ENCODE measurements at regions not wholly inside any gene's neighbourhood (a gene's known extent, or its start where the extent isn't known, plus 50 kb on each side); places are given as distances from the start of the nearest gene placed in this dataset.
"Not testable (repeated sequence)": the region's sequence is repeated elsewhere in the genome, so short reads cannot be mapped to it uniquely, and the experiment has no call there.

DNA sequence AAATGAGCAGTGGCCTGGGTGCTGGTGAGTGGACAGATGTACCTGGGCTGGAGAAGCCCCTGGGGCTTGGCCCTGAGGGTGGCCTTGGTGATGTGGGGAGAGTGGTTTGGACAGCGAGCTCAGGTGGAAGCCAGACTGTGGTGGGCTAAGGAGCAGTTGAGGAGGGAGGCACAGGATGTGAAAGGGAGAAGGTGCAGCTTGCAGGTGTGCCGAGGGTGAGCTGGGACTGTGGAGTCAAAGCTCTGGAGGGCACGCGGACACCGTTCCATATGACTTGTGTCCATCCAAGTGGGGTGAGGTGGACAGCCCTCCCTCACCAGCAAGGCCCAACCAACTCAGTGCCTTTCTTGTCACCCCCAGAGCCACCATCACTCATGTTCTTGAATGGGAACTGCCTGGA is 170.8 kb upstream of the ZNF267 start:
- no peak for DNase-seq (ENCODE audit: low read depth)

DNA sequence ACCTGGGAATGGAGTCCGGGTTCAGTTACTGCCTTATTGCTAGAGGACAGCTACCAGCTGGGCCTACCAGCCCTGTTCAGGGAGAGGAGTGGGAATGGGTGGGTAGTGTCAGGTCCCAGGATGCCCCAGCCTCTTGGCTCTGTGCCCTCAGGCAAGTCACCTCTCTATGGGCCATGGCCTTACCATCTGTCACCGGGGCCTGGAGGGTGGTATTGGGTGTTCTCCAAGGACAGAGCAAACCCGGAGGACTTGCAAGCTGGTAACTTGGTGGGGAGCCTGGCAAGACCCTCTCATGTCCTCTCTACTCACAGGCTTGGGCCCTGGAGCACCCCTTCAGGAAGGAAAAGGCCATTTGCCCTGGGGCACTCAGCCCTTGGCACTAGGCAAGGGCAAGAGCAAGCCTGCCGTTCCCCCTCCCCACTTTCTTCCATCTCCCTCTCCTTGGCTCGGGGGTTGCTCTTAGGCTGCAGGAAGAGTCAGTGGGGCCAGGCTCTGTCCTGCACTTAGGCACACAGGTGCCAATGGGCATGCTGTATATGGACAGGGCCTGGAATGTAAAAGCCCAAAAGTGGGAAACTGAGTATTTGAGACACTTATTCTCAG is 170.0 kb upstream of the ZNF267 start:
- no peak for DNase-seq (ENCODE audit: low read depth)

DNA sequence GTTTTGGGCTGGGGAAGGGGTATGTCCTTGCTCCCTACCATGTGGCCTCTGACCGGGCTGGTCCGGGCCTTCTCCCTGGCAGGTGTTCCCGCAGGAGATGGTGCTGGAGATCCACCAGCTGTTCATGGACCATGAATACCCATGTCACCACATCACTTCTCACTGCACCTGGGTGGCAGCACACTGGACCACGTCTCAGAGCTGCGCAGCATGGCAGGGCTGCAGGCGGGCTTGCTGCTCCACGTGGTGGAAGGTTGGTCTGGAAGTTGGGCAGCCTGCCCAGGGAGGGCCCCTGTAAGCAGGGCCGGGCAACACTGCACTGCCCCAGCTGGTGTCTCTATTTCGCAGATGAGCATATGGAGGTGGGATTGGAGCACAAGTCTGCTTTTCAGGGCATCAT is 169.5 kb upstream of the ZNF267 start:
- DNase-seq (ENCODE audit: low read depth): no peak

DNA sequence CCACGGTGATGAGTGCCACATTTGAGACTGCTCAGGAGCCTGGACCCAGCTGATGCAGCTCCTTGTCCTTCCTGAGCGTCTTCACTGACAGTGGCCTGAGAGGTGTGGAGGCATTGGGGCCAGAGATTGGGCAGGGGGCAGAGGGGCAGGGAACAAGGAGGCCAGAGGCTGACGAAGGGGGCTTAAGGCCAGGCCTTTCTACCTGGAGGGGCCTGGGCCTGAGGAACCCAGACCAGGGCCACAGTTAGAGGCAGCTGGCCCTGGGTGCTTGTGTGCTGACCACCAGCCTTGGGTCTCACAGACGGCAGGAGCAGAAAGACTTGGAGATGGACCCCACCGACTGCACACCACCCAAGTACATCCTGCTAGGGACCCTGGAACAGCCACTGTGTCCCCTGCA is 168.2 kb upstream of the ZNF267 start:
- DNase-seq (ENCODE audit: low read depth): no peak

DNA sequence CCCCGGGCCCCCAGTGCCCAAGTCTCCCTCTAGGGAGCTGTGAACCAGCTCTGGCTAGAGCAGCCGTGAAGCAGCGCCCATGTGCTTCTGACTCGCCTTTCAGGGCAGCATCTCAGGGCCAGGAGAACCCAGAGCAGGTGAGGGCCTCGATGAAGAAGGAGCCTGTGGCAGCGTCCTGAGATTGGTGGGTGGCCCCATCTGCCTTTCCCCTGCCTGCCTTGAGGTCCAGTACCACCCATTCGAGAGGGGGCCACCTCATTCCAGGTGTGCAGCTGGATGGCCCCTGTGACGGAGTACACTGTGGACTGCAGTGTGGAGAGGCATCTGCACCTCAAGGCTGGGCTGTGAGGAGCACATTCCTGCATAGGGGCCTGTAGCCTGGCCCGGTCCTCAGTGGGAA is 167.3 kb upstream of the ZNF267 start:
- DNase-seq (ENCODE audit: low read depth): no peak

DNA sequence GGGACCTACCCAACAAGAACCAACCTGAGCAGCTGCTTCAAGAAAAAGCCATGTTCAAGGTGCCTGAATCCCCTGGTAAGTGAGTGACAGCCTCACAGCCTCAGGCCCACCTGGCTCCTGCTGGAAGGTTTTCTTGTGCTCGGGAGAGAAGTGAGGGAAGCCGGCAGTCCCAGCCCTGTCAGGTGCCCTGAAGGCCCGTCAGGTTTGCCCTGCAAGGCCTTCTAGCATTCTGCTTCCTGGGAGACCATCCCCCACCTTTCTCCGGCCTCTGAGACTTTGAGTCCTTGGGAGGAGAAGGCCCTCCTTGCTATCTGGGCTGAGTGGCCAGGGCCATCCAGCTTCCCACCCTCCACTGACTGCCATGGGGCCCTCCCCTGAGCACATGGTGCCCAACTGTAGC is 166.7 kb upstream of the ZNF267 start:
- no peak for DNase-seq (ENCODE audit: low read depth)

DNA sequence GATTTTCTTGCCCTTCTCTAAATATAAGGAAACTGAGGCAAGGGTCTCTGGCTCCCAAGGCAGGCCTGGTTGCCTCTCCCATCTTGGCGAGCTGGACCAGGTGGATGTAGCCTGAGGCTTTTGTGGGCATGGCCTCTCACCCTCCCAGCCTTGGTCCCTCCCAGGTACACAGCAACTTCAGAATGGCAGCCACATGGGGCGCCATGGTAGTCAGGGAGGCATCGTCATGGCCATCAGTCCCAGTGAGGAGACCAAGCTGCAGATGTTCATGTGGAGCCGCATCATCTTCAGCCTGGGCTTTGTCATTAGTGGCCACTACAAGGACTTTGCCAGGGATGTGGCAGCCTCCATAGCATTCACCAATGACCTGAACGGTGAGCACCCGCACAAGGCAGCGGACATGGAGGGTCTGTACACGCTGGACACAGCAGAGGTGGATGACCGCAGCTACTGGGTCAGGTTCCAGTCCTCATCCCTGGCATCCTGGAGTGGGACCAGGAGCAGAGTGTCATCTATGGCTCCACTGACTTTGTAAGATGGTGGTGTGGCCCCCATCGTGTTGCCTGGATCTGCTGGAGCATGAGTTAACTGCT is 165.8 kb upstream of the ZNF267 start:
- DNase-seq (ENCODE audit: low read depth): no peak

DNA sequence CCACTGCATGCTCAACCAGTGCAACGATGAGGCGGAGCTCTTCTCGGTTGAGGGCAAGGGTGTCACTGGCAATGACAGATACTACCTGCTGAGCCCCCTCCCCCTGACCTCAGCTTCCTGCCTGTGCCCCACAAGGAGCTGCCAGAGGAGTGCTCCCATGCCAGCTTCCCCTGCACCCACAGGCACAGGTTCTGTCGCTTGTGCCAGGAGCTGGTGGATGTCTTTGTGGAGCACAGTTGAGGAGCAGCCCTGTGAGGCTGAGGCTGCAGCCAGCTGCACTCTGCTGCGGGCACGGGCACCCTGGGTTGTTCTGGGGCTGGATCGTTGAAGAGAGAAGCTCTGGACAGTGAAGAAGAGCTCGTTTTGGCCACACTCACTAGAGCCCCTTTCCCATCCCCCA is 165.3 kb upstream of the ZNF267 start:
- DNase-seq (ENCODE audit: low read depth): no peak

DNA sequence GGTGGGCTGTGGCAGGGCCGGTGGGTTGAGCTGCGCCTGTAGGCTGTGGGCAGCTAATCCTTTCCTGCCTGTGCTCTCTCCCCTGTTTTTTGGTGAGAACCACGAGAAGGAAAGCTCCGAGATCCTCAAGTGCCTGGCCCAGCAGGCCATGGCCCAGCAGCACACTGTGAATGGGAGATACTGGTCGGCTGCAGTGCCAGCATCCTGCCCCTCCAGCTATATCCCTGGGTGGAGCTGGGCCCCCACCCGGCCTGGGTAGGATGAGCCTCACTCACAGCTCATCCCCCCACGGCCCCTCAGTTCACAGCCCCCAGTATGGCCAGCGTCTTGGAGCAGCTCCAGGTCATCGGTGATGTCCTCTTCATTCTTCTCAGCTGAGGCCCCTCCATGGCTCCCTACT is 164.4 kb upstream of the ZNF267 start:
- DNase-seq (ENCODE audit: low read depth): no peak

DNA sequence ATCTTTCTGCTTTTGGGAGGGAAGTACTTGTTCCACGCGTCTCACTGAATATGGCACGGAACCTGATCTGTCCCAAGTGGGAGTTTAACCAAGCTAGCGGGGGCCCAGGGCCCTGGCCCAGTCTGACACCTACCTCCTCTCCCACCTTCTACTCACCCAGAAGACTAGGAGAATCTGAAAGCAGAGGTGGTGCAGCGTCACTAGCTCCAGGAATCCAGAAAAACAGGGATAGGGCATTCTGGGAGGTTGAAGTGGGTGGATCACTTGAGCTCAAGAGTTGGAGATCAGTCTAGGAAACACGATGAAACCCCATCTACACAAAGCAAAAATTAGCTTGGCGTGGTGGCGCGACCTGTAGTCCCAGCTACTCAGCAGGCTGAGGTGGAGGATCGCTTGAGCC is 163.5 kb upstream of the ZNF267 start:
- no peak for DNase-seq (ENCODE audit: low read depth)

DNA sequence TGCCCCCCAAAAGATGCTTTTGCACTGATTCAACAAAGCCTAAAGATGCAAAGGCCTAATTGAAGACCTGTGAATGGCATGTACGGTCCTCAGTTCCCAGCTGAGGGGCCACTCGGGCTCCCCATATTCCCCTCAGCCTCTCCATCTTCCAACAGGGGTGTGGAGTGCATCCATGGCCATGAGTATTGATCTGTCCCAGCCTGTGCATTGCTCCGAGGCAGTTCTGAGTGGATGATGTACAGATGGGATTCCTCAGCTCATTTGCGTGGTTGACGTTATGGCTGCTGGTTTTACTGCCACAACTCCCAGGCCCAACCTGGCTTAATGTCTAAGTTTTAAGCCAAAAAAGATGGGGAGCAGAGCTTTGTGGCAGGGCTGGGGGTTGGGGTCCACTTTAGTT is 162.7 kb upstream of the ZNF267 start:
- DNase-seq (ENCODE audit: low read depth): no peak

DNA sequence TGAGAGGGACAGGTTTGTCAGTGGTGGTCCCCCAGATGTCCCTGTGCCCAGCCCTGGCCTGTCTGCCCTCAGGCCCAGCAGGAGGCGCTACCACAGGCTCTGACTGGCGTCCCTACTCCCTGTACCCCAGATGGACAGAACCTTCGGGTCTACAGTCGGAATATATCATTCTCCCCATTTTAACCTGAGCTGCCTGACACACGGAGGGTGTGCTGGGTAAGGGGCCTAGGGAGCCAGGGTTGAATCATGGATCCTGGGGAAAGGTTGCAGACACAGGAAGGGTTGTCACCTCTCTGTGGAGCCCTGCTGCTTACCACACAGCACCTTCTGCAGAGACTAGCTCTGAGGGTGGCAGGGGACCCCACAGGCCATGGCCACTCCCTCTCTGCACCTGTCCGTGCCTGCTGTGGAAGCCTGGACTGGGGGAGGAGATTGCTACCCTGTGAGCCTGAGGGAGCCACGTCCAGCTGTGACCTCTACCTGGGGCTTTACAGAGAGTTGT is 162.2 kb upstream of the ZNF267 start:
- no peak for DNase-seq (ENCODE audit: low read depth)

DNA sequence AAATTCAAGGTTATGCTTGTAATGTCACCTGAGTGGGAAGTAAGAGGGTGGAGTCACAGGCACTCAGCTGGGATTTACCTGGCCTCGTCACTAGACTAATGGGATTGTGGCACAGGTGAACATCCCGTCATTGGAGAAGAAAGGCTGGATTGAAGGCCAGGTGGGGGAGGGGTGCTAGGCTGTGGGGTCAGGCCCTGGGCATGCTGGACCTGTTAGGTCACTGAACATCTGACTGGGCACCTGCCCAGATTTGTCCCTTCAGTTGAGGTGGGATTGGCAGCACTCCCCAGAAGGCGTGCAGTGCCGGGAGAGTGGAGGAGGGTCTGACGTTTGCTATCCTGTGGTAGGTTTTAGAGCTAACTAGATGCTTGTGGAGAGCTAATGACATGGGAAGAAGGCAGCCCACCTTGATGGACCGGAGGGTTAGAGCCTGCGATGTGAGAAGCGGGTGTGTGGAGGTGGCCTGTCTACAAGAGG is 161.5 kb upstream of the ZNF267 start:
- DNase-seq (ENCODE audit: low read depth): no peak

DNA sequence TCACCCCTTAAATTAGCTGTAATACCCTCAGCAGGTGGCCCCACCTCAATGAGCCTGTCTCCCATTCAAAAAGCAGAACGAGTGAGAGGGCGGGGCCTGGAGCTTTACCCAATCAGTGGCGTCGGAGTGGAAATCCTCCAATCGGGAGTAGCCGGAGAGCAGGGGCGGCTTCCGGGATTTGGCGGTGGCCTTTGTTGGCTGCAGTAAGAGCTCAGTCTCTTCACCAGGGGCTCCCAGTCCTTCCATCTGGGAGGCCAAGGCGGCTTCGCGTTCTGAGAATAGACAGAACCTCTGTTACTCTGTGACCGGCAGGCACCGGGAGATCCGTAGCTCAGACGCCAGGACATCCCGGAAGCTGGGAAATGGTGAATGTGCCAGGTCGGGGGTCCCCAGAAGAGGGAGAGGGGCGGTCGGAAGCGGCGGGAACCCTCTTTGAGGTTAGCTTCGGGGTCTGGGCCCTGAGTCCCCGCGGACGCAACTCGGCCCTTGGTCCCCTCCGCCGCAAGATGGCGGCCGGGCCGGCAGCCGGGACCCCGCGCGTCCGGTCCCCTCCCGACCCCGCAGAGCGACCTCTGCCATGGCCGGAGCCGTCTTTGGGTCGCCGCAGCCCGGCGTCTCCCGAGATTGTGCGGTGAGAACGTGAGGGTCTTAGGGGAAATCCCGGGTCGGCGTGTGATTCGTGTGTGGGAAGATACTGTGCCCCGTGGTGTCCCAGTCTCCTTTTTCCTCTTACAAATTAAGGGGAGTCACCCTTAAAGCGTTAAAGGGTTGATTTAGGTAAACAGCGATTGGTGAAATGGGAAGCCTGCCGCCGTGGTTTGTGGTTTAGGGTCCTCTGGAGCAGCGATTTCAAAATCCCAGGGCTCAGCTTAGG is 160.3 kb upstream of the ZNF267 start:
- peak; percentile 85 for DNase-seq (ENCODE audit: low read depth)

DNA sequence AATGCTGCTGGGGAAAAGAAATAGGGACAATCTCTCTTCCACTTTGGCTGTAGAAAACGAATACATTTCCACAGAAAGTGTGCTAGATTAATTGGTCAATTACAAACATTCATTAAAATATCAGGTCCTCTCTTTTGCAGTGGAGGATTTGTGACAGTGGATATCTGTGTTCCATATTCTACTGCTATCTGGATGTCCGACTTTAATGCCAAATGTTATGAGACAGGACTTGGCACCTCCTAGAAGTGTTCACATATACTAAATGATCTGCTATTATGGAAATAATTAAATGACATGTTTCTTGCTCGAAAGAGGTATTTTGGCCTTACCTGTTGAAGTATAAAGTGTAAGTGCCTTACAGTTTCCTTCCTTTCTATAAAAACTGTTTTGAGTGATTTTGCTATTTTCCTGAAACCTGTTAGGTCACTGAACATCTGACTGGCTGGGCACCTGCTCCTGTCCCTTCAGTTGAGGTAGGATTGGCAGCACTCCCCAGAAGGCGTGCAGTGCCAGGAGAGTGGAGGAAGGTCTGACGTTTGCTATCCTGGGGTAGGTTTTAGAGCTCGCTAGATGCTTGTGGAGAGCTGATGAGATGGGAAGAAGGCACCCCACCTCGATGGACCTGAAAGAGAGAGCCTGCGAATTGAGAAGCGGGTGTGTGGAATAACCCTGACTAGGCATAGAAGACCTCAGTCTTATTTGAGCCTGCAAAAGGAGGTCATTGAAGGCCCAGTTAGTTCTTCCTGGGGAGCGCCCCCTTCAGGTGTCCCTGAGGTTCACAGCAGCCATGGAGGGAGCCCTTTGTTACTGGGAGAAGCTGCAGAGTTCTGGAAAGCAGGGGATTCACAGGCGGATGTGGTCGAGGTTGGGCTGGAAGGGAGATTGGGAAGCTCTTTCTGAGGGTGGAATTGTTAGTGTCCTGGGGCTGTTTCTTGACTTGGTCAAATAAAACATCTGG is 159.4 kb upstream of the ZNF267 start:
- no peak for DNase-seq (ENCODE audit: low read depth)

DNA sequence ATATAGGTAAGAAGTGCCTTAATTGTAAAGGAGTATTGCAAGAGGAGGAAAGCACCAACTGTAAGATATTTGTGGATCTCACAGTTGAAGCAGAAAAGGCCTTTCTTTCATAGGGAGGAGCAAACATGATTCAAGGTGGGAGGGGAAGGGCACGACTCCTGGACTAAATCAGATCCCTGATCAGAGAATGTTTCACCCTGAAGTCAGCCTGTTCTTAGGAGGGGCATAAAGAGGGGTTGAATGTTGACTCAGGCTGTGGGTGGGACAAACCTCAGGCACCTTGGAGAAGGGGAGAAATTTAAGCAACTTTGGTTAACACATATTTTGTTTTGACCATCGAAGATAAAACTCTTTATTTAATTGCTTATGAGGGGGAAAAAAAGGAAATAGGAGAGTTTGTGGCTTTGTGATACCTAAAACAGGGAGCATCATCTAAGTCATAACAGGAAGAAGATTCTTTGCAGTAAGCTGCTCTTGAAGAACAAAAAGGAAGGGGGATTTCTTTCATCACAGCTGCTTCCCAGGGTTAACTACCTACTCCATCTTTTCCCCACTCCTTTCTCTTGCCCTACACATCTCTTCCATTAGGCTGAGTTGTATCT is 158.6 kb upstream of the ZNF267 start:
- no peak for DNase-seq (ENCODE audit: low read depth)

DNA sequence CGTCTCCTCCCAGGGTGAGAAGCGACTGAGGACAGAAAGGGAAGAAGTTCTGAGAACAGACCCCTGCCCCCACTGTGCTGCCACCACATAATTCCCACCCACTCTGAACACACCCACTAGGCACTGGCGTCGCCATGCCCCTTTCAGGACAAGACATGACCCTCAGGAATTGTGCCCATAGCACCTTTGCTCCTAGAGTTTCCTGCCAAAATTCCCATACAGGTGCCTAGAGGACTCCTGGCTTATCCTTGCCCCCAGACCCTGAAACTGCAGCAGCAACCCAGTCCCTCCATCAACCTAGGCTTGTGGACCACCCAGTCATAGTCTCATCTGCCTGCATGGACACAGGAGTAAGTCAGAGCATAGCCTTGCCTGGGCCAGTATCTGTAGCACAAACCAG is 157.7 kb upstream of the ZNF267 start:
- DNase-seq (ENCODE audit: low read depth): no peak

DNA sequence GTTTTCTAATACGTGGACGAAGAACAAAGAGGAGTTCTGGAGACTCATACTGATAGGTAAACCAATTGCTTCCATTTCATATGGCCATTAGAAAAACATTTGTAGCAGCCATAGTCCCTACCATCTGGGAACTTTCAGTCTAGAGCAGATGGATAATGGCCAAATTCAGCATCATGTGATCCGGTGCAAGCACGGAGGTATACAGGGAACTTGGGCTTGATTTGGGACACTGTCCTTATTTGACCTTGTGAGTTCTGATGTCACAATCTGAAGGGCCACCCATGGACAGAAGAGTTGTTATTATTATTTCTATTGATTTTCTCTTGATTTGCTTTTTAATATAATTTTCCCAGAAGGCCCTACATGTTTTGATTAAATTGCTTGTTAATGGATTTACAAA is 154.6 kb upstream of the ZNF267 start:
- no peak for DNase-seq (ENCODE audit: low read depth)

DNA sequence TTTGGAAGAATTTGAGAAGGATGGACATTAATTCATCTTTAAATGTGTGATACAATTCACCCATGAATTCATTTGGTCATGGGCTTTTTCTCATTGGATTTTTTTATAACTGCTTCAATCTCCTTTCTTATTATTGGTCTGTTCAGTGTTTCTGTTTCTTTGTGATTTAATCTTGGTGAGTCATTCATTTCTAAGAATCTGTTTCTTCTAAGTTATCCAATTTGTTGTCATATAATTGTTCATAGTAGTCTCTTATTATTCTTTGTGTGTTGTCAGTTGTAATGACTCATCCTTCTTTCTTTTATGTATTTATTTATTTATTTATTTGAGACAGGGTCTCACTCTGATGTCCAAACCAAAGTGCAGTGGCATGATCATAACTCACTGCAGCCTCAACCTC is 146.1 kb upstream of the ZNF267 start:
- DNase-seq (ENCODE audit: low read depth): no peak

DNA sequence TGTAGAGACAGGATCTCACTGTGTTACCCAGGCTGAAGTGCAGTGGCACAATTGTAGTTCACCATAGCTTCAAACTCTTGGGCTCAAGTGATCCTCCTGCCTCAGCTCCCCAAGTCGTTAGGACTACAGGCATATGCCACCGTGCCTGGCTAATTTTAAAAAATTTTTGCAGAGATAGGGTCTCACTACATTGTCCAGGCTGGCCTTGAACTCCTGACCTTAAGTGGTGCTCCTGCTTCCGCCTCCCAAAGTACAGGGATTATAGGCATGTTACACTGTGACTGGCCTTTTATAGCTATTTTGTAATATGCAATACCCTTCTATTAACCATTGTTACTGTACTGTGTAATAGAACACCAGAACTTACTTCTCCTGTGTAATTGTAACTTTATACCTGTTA is 139.3 kb upstream of the ZNF267 start:
- no peak for DNase-seq (ENCODE audit: low read depth)

DNA sequence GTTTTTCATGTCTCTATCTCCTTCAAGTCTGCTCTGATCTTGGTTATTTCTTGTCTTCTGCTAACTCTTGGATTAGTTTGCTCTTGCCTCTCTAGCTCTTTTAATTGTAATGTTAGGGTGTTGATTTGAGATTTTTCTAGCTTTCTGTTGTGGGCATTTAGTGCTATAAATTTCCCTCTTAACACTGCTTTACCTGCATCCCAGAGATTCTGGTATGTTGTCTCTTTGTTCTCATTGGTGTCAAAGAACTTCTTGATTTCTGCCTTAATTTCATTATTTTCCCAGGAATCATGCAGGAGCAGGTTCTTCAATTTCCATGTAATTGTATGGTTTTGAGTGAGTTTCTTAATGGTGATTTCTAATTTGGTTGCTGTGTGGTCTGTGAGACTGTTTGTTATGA is 128.5 kb upstream of the ZNF267 start:
- DNase-seq (ENCODE audit: low read depth): not testable (repeated sequence)
